PC-3 (cell line): ENCODE measurements at regions not wholly inside any gene's neighbourhood (a gene's known extent, or its start where the extent isn't known, plus 50 kb on each side); places are given as distances from the start of the nearest gene placed in this dataset.

Source experiments
- EZH2 ChIP-seq: fragments of 300-600 bp; sonication (generic); IDR thresholded peaks from one replicate; pipeline ENCODE4 v1.6.1; 2017; ENCODE audit warnings: antibody characterized with exemption, mild to moderate bottlenecking, low read length; ENCODE audit not compliant: unreplicated experiment
- EZH2phosphoT487 ChIP-seq: fragments of 300-600 bp; sonication (generic); IDR thresholded peaks from 2 replicates; pipeline ENCODE4 v1.6.1; 2018; ENCODE audit warnings: mild to moderate bottlenecking, antibody characterized with exemption, low read length, borderline replicate concordance
- TF ChIP-seq, protein P1 (sequence below): fragments of 300-600 bp; sonication (generic); conservative IDR thresholded peaks from 2 replicates; pipeline ENCODE4 v1.5.1; 2017; ENCODE audit warnings: antibody characterized with exemption, low read depth, mild to moderate bottlenecking, low read length

GRCh38 chr22:27183474-27183873, 526.1 kb downstream of the MIAT start:
- TF ChIP-seq, protein P1, sequence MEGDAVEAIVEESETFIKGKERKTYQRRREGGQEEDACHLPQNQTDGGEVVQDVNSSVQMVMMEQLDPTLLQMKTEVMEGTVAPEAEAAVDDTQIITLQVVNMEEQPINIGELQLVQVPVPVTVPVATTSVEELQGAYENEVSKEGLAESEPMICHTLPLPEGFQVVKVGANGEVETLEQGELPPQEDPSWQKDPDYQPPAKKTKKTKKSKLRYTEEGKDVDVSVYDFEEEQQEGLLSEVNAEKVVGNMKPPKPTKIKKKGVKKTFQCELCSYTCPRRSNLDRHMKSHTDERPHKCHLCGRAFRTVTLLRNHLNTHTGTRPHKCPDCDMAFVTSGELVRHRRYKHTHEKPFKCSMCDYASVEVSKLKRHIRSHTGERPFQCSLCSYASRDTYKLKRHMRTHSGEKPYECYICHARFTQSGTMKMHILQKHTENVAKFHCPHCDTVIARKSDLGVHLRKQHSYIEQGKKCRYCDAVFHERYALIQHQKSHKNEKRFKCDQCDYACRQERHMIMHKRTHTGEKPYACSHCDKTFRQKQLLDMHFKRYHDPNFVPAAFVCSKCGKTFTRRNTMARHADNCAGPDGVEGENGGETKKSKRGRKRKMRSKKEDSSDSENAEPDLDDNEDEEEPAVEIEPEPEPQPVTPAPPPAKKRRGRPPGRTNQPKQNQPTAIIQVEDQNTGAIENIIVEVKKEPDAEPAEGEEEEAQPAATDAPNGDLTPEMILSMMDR = no peak
- no peak for TF ChIP-seq EZH2
- no peak for TF ChIP-seq EZH2phosphoT487
